HepG2 (cell line): ENCODE measurements at regions not wholly inside any gene's neighbourhood (a gene's known extent, or its start where the extent isn't known, plus 50 kb on each side); places are given as distances from the start of the nearest gene placed in this dataset.

ENCODE experiments used
- ATAC-seq: fragments of 200-7000 bp; cut with Tn5 transposase; 3 replicates; pipeline ENCODE4 v1.9.1; 2020; ENCODE audit warnings: mild to moderate bottlenecking, moderate library complexity
- BruUV-seq: library from RNA; stranded (reverse); fragments of 400-500 nt; replicated peaks from 2 replicates; lab custom pipeline; 2021; lab: Mats Ljungman, UMichigan
- CTCF ChIA-PET: fragments of 300-600 bp; formaldehyde crosslinking; extraction: SDS; loops from one replicate; lab custom pipeline; 2021; ENCODE audit warnings: low total read pairs, inconsistent platforms, low intra/inter-chr PET ratio; lab: Yijun Ruan, JAX
- POLR2A ChIA-PET: fragments of 350-600 bp; sonication (Branson Sonifier 250); formaldehyde crosslinking; loops from one replicate; lab custom pipeline; 2020; ENCODE audit warnings: antibody characterized with exemption, inconsistent platforms; lab: Yijun Ruan, JAX
- DNase-seq: peaks from one replicate; pipeline ENCODE4 v3.0.0-alpha.2; 2015; ENCODE audit warnings: low spot score
- FAIRE-seq: peaks from 3 replicates; lab custom pipeline; 2011; peaks lifted over from hg19 to GRCh38; lab: Jason Lieb, UNC
- H2AFZ ChIP-seq: one replicate; pipeline ENCODE4 v1.6.1; 2011; ENCODE audit warnings: low read length, inconsistent platforms
- H3K27ac ChIP-seq: fragments of 300-600 bp; 3 replicates; pipeline ENCODE4 v1.8.0; 2011; ENCODE audit warnings: mixed run types, mild to moderate bottlenecking, mixed read lengths, low read length, inconsistent platforms; ENCODE audit not compliant: insufficient read depth; ENCODE audit errors: extremely low read length
- H3K27me3 ChIP-seq, 2 experiments: fragments of 200-600 bp in 1 of 2; 2 replicates in 1 of 2; 3 replicates in 1 of 2; pipeline versions ENCODE4 v1.6.0 to v1.8.0; 2011; ENCODE audit warnings: low read length in 2 of 2, mild to moderate bottlenecking in 2 of 2, moderate library complexity in 2 of 2, inconsistent platforms in 1 of 2; ENCODE audit not compliant: insufficient read depth in 2 of 2, control insufficient read depth in 1 of 2
- H3K36me3 ChIP-seq, 2 experiments: fragments of 200-600 bp in 1 of 2; replicated peaks in 1 of 2; 2 replicates in 1 of 2; 3 replicates in 1 of 2; pipeline versions ENCODE4 v1.5.1 to v1.8.0; 2011; ENCODE audit warnings: low read length in 2 of 2, inconsistent platforms in 1 of 2; ENCODE audit not compliant: insufficient read depth in 2 of 2, control insufficient read depth in 1 of 2
- H3K4me1 ChIP-seq: 2 replicates; pipeline ENCODE4 v1.5.1; 2012; ENCODE audit warnings: low read length, inconsistent platforms; ENCODE audit not compliant: insufficient read depth
- H3K4me2 ChIP-seq: 2 replicates; pipeline ENCODE4 v1.6.0; 2011; ENCODE audit warnings: low read depth, low read length, inconsistent platforms
- H3K4me3 ChIP-seq, 3 experiments: fragments of 200-600 bp in 1 of 3; sonication (generic), shearing (Covaris generic) in 1 of 3; replicated peaks in 1 of 3; 2 replicates each; pipeline ENCODE4 v1.5.1; 2011 to 2016; ENCODE audit warnings: low read length in 3 of 3, inconsistent platforms in 2 of 3, low read depth in 2 of 3, mild to moderate bottlenecking in 2 of 3, control low read depth in 1 of 3, mixed read lengths in 1 of 3; ENCODE audit not compliant: insufficient read depth in 1 of 3
- H3K79me2 ChIP-seq: one replicate; pipeline ENCODE4 v1.6.1; 2011; ENCODE audit warnings: low read length, inconsistent platforms; ENCODE audit not compliant: insufficient read depth
- H3K9ac ChIP-seq: 2 replicates; pipeline ENCODE4 v1.6.0; 2011; ENCODE audit warnings: mild to moderate bottlenecking, low read depth, low read length, inconsistent platforms; ENCODE audit not compliant: insufficient read depth
- H3K9me3 ChIP-seq: 2 replicates; pipeline ENCODE4 v1.5.1; 2012; ENCODE audit warnings: mild to moderate bottlenecking, low read length
- H4K20me1 ChIP-seq: 2 replicates; pipeline ENCODE4 v1.6.0; 2011; ENCODE audit warnings: inconsistent platforms, mild to moderate bottlenecking, low read length, moderate library complexity; ENCODE audit not compliant: insufficient read depth
- GTF3A ChIP-seq: sonication (generic); formaldehyde crosslinking; conservative IDR thresholded peaks from 2 replicates; pipeline ENCODE4 v1.4.0; 2020; ENCODE audit warnings: mild to moderate bottlenecking, missing genetic modification reagents
- HBP1 ChIP-seq: IDR thresholded peaks from 2 replicates; pipeline ENCODE4 v1.6.1; 2016; ENCODE audit warnings: low read depth, control low read depth
- HOMEZ ChIP-seq: IDR thresholded peaks from 2 replicates; pipeline ENCODE4 v1.6.1; 2016; ENCODE audit warnings: low read depth
- REPIN1 ChIP-seq: sonication (generic); formaldehyde crosslinking; IDR thresholded peaks from 2 replicates; pipeline ENCODE4 v1.8.0; 2022; ENCODE audit warnings: missing genetic modification reagents, low read depth, mild to moderate bottlenecking, borderline replicate concordance
- ZNF232 ChIP-seq: sonication (generic); formaldehyde crosslinking; IDR thresholded peaks from 2 replicates; pipeline ENCODE4 v1.4.0; 2020; ENCODE audit warnings: missing genetic modification reagents, borderline replicate concordance
- ZNF432 ChIP-seq: sonication (generic); formaldehyde crosslinking; IDR thresholded peaks from 2 replicates; pipeline ENCODE4 v1.5.0; 2020; ENCODE audit warnings: missing genetic modification reagents, mild to moderate bottlenecking, borderline replicate concordance
- ZNF672 ChIP-seq: sonication (generic); formaldehyde crosslinking; IDR thresholded peaks from 2 replicates; pipeline ENCODE4 v1.8.1; 2022; ENCODE audit warnings: missing genetic modification reagents
- WGBS: methylation state at CpG from one replicate; pipeline ENCODE4 v1.1.6; 2017; ENCODE audit warnings: low lambda C conversion rate; 5-methylcytosine and 5-hydroxymethylcytosine counted together
- in situ Hi-C: cut with HindIII; loops from 2 replicates; pipeline ENCODE4 v1.10.0; 2017; ENCODE audit warnings: low pct_unique_long_range_greater_than_20kb; ENCODE audit not compliant: extremely low pct_ligation_motif_present
- intact Hi-C: fragments of 100-400 bp; cut with micrococcal nuclease; formaldehyde crosslinking; loops from one replicate; pipeline ENCODE4 v1.10.0; 2022; ENCODE audit not compliant: unreplicated experiment
- TF ChIP-seq, protein P1 (sequence below): sonication (generic); formaldehyde crosslinking; IDR thresholded peaks from 2 replicates; pipeline ENCODE4 v1.4.0; 2020; ENCODE audit warnings: missing genetic modification reagents

GRCh38 chr13:109288151-109288709 lies 498.2 kb downstream of the IRS2 start:
- H3K4me2 ChIP-seq: no peak overlapping the region
- H3K9me3 ChIP-seq: peaks cover 16% of the 10 kb centered on the region
- intact Hi-C loops: no loop called here
- H3K9ac ChIP-seq: no peak overlapping the region
- no TSS peak for BruUV-seq
- H3K79me2 ChIP-seq: no peaks in the 10 kb centered on the region
- DNase-seq (no peak), FAIRE-seq (no peak), ATAC-seq (no peak)
- 73% methylated on average over 6 of the region's 6 CpGs for WGBS
- POLR2A ChIA-PET: no interaction called here
- in situ Hi-C loops: no loop called here
- no peaks in the 10 kb centered on the region for H4K20me1 ChIP-seq
- H3K4me3 ChIP-seq: no peak overlapping the region
- no peak for TF ChIP-seq GTF3A (CRISPR knock-in tag)
- no peak for TF ChIP-seq ZNF432 (CRISPR knock-in tag)
- TF ChIP-seq HOMEZ (CRISPR knock-in tag): no peak
- TF ChIP-seq ZNF672 (CRISPR knock-in tag): no peak
- no peak for TF ChIP-seq HBP1 (CRISPR knock-in tag)
- TF ChIP-seq REPIN1 (CRISPR knock-in tag): no peak
- TF ChIP-seq, protein P1, sequence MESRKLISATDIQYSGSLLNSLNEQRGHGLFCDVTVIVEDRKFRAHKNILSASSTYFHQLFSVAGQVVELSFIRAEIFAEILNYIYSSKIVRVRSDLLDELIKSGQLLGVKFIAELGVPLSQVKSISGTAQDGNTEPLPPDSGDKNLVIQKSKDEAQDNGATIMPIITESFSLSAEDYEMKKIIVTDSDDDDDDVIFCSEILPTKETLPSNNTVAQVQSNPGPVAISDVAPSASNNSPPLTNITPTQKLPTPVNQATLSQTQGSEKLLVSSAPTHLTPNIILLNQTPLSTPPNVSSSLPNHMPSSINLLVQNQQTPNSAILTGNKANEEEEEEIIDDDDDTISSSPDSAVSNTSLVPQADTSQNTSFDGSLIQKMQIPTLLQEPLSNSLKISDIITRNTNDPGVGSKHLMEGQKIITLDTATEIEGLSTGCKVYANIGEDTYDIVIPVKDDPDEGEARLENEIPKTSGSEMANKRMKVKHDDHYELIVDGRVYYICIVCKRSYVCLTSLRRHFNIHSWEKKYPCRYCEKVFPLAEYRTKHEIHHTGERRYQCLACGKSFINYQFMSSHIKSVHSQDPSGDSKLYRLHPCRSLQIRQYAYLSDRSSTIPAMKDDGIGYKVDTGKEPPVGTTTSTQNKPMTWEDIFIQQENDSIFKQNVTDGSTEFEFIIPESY (CRISPR knock-in tag): no peak
- no peak for TF ChIP-seq ZNF232 (CRISPR knock-in tag)
- no peaks in the 10 kb centered on the region for H3K27me3 ChIP-seq
- H3K4me1 ChIP-seq: no peaks in the 10 kb centered on the region
- no peak overlapping the region for H3K27ac ChIP-seq
- H3K36me3 ChIP-seq: no peaks in the 10 kb centered on the region
- CTCF ChIA-PET: no interaction called here
- no peak overlapping the region for H2AFZ ChIP-seq
